CD14-positive monocyte (primary cell): ENCODE measurements at regions not wholly inside any gene's neighbourhood (a gene's known extent, or its start where the extent isn't known, plus 50 kb on each side); places are given as distances from the start of the nearest gene placed in this dataset.

Source experiments
- DNase-seq, 3 donors: peaks; one replicate each; pipeline ENCODE4 v3.0.0-alpha.2; 2011 to 2022
- H2AFZ ChIP-seq: 2 replicates; pipeline ENCODE4 v1.6.0; 2012; ENCODE audit warnings: mild to moderate bottlenecking, low read depth, low read length, inconsistent platforms; ENCODE audit not compliant: insufficient read depth, poor library complexity, severe bottlenecking
- H3K27ac ChIP-seq, 2 donors: 1 replicate in 1 of 2; 2 replicates in 1 of 2; pipeline ENCODE4 v1.5.1; 2012 to 2013; ENCODE audit warnings: low read length in 2 of 2, control low read depth in 1 of 2, inconsistent platforms in 1 of 2, low read depth in 1 of 2, mild to moderate bottlenecking in 1 of 2
- H3K27me3 ChIP-seq, 2 donors: one replicate each; pipeline versions ENCODE4 v1.6.0 to v1.6.1; 2011 to 2013; ENCODE audit warnings: low read length in 2 of 2; ENCODE audit not compliant: control insufficient read depth in 2 of 2, insufficient read depth in 2 of 2
- H3K36me3 ChIP-seq, 2 donors: replicated peaks in 1 of 2; 1 replicate in 1 of 2; 2 replicates in 1 of 2; pipeline versions ENCODE4 v1.5.1 to v1.6.1; 2012 to 2013; ENCODE audit warnings: low read length in 2 of 2, control low read depth in 1 of 2, inconsistent platforms in 1 of 2, mild to moderate bottlenecking in 1 of 2; ENCODE audit not compliant: insufficient read depth in 2 of 2, control insufficient read depth in 1 of 2
- H3K4me1 ChIP-seq, 2 donors: 1 replicate in 1 of 2; 2 replicates in 1 of 2; pipeline versions ENCODE4 v1.5.1 to v1.6.1; 2012 to 2013; ENCODE audit warnings: low read length in 2 of 2, control low read depth in 1 of 2, inconsistent platforms in 1 of 2, mild to moderate bottlenecking in 1 of 2, moderate library complexity in 1 of 2; ENCODE audit not compliant: insufficient read depth in 2 of 2, control insufficient read depth in 1 of 2
- H3K4me2 ChIP-seq: replicated peaks from 2 replicates; pipeline ENCODE3; 2012; ENCODE audit warnings: low read length, moderate library complexity, mild to moderate bottlenecking; ENCODE audit not compliant: poor library complexity, severe bottlenecking; ENCODE audit errors: extremely low read depth
- H3K4me3 ChIP-seq, 3 experiments: fragments of 200-600 bp in 1 of 3; sonication (generic) in 1 of 3; replicated peaks in 1 of 3; 1 replicate in 2 of 3; 2 replicates in 1 of 3; pipeline ENCODE4 v1.5.1; 2011 to 2013; ENCODE audit warnings: low read length in 3 of 3, mild to moderate bottlenecking in 3 of 3, control low read depth in 2 of 3, low read depth in 2 of 3, inconsistent platforms in 1 of 3, moderate library complexity in 1 of 3
- H3K79me2 ChIP-seq: 2 replicates; pipeline ENCODE4 v1.6.0; 2012; ENCODE audit warnings: mild to moderate bottlenecking, control low read depth, inconsistent platforms, low read length, moderate library complexity; ENCODE audit not compliant: insufficient read depth
- H3K9ac ChIP-seq: 2 replicates; pipeline ENCODE4 v1.6.0; 2017; ENCODE audit warnings: low read length, mild to moderate bottlenecking; ENCODE audit not compliant: insufficient read depth, poor library complexity, severe bottlenecking
- H3K9me3 ChIP-seq, 2 donors: replicated peaks in 1 of 2; 1 replicate in 1 of 2; 2 replicates in 1 of 2; pipeline versions ENCODE4 v1.5.1 to v1.6.1; 2012 to 2013; ENCODE audit warnings: low read length in 2 of 2, control low read depth in 1 of 2; ENCODE audit not compliant: control insufficient read depth in 1 of 2, insufficient read depth in 1 of 2
- H4K20me1 ChIP-seq: 2 replicates; pipeline ENCODE4 v1.6.0; 2012; ENCODE audit warnings: mild to moderate bottlenecking, low read length, control low read depth, moderate library complexity; ENCODE audit not compliant: insufficient read depth
- H3K27ac Mint-ChIP-seq, 7 donors: one replicate each; pipeline ENCODE4 v1.8.0; 2020; ENCODE audit warnings: mild to moderate bottlenecking in 7 of 7, mixed read lengths in 7 of 7, moderate library complexity in 6 of 7, inconsistent platforms in 2 of 7
- H3K27me3 Mint-ChIP-seq, 3 donors: one replicate each; pipeline ENCODE4 v1.8.0; 2021 to 2022; ENCODE audit warnings: low read depth in 3 of 3, mild to moderate bottlenecking in 3 of 3, mixed read lengths in 3 of 3, moderate library complexity in 3 of 3, inconsistent platforms in 1 of 3
- H3K36me3 Mint-ChIP-seq, 2 donors: one replicate each; pipeline ENCODE4 v1.8.0; 2020; ENCODE audit warnings: mixed read lengths in 2 of 2, inconsistent platforms in 1 of 2, mild to moderate bottlenecking in 1 of 2
- H3K4me1 Mint-ChIP-seq: one replicate; pipeline ENCODE4 v1.8.0; 2020; ENCODE audit warnings: mild to moderate bottlenecking, mixed read lengths
- H3K4me3 Mint-ChIP-seq, 2 donors: one replicate each; pipeline ENCODE4 v1.8.0; 2020; ENCODE audit warnings: mild to moderate bottlenecking in 2 of 2, mixed read lengths in 2 of 2, moderate library complexity in 1 of 2
- H3K9me3 Mint-ChIP-seq, 7 donors: one replicate each; pipeline ENCODE4 v1.8.0; 2020 to 2022; ENCODE audit warnings: mixed read lengths in 7 of 7, mild to moderate bottlenecking in 6 of 7, moderate library complexity in 6 of 7, inconsistent platforms in 2 of 7
- WGBS: methylation state at CpG from one replicate; pipeline ENCODE4 v1.1.5; 2013; ENCODE audit warnings: missing lambda C conversion rate; ENCODE audit not compliant: insufficient coverage; 5-methylcytosine and 5-hydroxymethylcytosine counted together
- intact Hi-C, 2 donors: fragments of 100-400 bp; cut with micrococcal nuclease; formaldehyde crosslinking; loops; one replicate each; pipeline versions ENCODE4 v1.15.0 to v1.15.1; 2023
- TF ChIP-seq, protein P1 (sequence below): fragments of 200-600 bp; IDR thresholded peaks from one replicate; pipeline ENCODE4 v1.8.0; 2022; ENCODE audit warnings: antibody characterized with exemption, mild to moderate bottlenecking

DNA sequence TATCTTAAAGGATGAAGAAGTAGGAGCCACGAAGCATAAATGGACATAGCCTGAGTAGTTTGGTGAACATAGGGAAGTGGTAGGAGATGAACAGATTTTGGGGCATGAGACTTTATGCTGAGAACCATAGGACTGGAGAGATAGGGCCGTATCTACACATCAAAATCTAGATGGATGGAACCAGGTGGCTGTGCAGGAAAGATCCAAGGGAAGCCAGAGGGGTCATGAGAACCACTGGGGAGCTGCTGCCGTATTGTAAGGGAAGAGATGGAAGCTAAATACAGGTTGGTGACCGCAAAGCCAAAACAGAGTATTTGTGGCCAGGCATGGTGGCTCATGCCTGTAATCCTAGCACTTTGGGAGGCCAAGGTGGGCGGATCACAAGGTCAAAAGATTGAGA is 124.3 kb downstream of the TRIB2 start:
- Histone ChIP-seq H3K36me3 (no peaks in the 10 kb centered on the region), H3K27ac (no peak overlapping the region), H3K9ac (no peak overlapping the region), H3K4me3 (no peak overlapping the region), H3K9me3 (no peaks in the 10 kb centered on the region), H4K20me1 (no peaks in the 10 kb centered on the region), H3K79me2 (no peaks in the 10 kb centered on the region), H3K27me3 (peaks cover 0 to 2% of the 10 kb centered on the region in 2 donors), H3K4me2 (no peak overlapping the region), H2AFZ (no peak overlapping the region), H3K4me1 (no peaks in the 10 kb centered on the region)
- Mint-ChIP-seq H3K36me3 (no peaks in the 10 kb centered on the region), H3K9me3 (peaks cover 0 to 3% (median 0%) of the 10 kb centered on the region in 7 donors), H3K27ac (no peak overlapping the region), H3K27me3 (peaks cover 6 to 14% (median 10%) of the 10 kb centered on the region in 3 donors), H3K4me1 (no peaks in the 10 kb centered on the region), H3K4me3 (peak overlapping the region in 1 of 2 donors; percentile 4)
- WGBS: 90% methylated on average over 2 of the region's 5 CpGs
- intact Hi-C loops: no loop called here
- TF ChIP-seq, protein P1, sequence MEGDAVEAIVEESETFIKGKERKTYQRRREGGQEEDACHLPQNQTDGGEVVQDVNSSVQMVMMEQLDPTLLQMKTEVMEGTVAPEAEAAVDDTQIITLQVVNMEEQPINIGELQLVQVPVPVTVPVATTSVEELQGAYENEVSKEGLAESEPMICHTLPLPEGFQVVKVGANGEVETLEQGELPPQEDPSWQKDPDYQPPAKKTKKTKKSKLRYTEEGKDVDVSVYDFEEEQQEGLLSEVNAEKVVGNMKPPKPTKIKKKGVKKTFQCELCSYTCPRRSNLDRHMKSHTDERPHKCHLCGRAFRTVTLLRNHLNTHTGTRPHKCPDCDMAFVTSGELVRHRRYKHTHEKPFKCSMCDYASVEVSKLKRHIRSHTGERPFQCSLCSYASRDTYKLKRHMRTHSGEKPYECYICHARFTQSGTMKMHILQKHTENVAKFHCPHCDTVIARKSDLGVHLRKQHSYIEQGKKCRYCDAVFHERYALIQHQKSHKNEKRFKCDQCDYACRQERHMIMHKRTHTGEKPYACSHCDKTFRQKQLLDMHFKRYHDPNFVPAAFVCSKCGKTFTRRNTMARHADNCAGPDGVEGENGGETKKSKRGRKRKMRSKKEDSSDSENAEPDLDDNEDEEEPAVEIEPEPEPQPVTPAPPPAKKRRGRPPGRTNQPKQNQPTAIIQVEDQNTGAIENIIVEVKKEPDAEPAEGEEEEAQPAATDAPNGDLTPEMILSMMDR: no peak
- no peak for DNase-seq

DNA sequence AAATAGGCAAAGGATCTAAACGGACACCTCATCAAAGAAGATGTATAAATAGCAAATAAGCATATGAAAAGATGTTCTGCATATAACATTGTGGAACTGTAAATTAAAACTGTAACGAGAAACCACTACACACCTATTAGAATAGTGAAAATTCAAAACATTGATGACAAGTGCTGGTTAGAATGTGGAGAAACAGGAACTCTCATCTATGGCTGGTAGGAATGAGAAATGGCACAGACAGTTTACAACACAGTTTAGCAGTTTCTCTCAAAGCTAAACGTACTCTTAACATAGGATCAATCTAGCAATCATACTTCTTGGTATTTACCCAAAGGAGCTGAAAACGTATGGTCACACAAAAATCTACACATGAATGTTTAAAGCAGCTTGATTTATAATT is 126.2 kb downstream of the TRIB2 start:
- H3K4me1 Mint-ChIP-seq: no peaks in the 10 kb centered on the region
- no CpG with 5 or more reads among the region's 4 CpGs for WGBS
- H3K36me3 Mint-ChIP-seq: no peaks in the 10 kb centered on the region
- no peak overlapping the region for H3K4me3 ChIP-seq
- H3K79me2 ChIP-seq: no peaks in the 10 kb centered on the region
- peaks cover 0 to 3% (median 0%) of the 10 kb centered on the region in 7 donors for H3K9me3 Mint-ChIP-seq
- H3K27ac Mint-ChIP-seq: no peak overlapping the region
- H3K9me3 ChIP-seq: no peaks in the 10 kb centered on the region
- no peak overlapping the region for H2AFZ ChIP-seq
- no peaks in the 10 kb centered on the region for H4K20me1 ChIP-seq
- no peaks in the 10 kb centered on the region for H3K36me3 ChIP-seq
- H3K27me3 ChIP-seq: peaks cover 0 to 2% of the 10 kb centered on the region in 2 donors
- H3K4me2 ChIP-seq: no peak overlapping the region
- intact Hi-C loops: no loop called here
- no peak overlapping the region for H3K27ac ChIP-seq
- TF ChIP-seq, protein P1: no peak
- no peak overlapping the region for H3K9ac ChIP-seq
- H3K4me1 ChIP-seq: no peaks in the 10 kb centered on the region
- peaks cover 12 to 14% (median 12%) of the 10 kb centered on the region in 3 donors for H3K27me3 Mint-ChIP-seq
- no peak overlapping the region for H3K4me3 Mint-ChIP-seq
- no peak for DNase-seq
